ENCODE measurements at regions not wholly inside any gene's neighbourhood (a gene's known extent, or its start where the extent isn't known, plus 50 kb on each side); places are given as distances from the start of the nearest gene placed in this dataset.
"Not testable (repeated sequence)": the region's sequence is repeated elsewhere in the genome, so short reads cannot be mapped to it uniquely, and the experiment has no call there.

DNA sequence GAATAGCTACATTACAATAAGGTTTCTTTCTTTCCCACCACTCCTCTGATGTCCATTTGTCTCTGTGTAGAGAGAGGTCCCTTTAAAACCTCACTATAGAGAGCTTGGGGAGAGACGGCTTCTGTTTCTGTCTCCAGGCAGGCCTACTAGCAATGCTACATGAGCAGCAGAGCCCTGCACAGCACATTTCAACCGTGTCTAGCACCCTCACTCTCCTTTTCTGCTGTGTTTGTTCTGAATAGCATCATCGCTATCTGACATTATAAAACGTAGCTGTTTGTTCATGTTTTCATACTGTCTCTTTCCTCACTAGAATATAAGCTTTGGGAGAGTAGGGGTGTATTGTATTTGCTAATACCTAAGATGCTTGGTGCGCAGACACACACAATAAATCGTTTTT is 487.8 kb upstream of the DPP6 start:
- FAIRE-seq, result no peak

DNA sequence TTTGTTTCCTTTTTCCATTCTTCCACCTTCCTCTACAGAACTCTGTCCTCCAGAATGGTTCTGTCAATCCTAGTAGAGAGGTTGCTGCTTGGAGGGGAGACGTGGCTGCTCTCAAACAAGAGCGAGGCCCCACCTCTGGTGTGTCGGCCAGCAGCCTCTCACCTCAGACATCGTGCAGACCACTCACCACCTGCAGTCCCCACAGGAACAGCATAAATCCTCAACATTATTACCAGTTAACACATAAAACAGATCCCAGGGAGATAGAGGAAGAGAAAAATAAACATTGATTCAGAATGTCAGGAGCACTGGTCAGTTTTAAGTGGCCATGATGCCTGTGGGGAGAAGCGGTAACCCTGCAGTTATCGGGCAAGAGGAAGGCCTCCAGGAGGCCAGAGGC is 485.9 kb upstream of the DPP6 start:
- FAIRE-seq, result no peak

DNA sequence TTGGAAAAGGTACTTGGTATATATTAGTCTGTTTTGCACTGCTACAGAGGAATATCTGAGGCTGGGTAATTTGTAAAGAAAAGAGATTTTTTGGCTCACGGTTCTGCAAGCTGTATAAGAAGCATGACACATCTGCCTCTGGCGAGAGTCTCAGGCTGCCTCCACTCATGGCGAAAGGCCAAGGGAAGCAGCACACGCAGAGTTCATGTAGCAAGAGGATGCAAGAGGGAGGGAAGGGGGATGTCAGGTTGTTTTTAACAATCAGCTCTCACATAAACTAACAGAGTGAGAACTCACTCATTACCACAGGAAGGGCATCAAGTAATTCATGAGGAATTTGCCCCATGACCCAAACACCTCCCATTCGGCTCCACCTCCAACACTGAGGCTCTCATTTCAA is 484.8 kb upstream of the DPP6 start:
- FAIRE-seq, result no peak

DNA sequence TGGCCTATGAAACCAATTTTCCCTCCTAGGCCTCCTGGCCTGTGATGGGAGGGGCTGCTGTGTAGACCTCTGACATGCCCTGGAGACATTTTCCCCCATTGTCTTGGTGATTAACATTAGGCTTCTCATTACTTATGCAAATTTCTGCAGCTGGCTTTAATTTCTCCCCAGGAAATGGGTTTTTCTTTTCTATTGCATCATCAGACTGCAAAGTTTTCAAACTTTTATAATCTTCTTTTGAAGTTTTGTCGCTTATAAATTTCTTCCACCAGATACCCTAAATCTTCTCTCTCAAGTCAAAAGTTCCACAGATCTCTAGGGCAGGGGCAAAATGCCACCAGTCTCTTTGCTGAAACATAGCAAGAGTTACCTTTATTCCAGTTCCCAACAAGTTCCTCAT is 482.7 kb upstream of the DPP6 start:
- FAIRE-seq, result not testable (repeated sequence)

DNA sequence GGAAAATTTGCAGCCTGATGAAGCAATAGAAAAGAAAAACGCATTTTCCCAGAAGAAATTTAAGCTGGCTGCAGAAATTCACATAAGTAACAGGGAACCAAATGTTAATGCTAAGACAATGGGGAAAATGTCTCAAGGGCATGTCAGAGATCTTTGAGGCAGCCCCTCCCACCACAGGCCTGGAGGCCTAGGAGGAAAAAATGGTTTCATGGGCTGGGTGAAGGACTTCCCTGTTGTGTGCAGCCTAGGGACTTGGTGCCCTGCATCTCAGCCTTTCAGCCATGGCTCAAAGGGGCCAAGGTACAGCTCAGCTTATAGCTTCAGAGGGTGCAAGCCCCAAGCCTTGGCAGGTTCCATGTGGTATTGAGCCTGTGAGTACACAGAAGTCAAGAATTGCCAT is 476.1 kb upstream of the DPP6 start:
- no peak for FAIRE-seq

DNA sequence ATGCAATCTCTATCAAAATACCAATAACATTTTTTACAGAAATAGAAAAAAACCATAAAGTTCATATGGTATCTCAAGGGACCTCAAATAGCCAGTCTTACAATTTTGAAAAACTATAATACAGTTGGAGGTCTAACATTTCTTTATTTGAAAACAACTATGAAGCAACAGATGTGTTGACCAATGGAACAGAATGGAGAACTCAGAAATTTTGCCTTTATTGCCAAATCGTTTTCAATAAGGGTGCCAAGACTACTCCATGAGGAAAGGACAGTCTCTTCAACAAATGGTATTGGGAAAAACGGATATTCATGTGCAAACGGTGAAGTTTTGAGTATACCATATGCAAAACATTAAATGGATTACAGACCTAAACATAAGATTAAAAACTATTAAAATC is 470.8 kb upstream of the DPP6 start:
- FAIRE-seq, result no peak

DNA sequence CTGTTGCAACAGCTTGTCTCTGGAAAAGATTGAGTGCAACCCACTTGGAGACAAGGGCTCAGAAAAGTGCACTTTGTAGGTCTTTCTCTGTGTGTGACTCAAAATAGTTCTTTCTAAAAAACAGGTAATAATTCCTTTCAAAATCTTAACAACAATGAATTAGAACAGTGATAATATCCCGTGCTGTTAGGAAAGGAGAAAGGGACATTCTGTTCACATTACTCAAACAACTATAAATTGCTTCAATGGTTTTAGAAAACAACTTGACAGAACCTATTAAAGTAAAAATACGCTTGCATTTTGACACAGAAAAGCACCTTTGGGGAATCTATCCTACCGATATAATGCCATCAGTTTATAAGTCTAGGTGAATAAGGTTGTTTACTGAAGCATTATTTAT is 468.1 kb upstream of the DPP6 start:
- FAIRE-seq, result no peak

DNA sequence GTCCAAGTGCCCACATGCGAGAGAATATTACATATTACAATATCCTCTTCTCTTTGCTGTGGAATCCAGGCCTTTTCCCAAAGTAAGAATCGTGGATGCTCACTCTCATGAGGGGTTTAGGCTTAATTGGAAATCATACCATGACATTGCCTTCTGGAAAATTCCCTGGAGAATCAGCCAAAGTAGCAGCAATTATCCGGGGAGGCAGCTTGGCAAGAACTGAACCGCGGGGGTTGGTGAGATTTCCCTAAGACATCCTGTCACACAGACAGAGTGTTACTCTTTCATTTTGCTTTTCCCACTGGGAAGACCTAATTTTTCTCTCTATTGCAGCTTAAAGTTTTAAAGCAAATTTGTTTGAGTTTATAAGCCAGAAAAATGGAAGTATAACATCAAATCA is 463.6 kb upstream of the DPP6 start:
- no peak for FAIRE-seq

DNA sequence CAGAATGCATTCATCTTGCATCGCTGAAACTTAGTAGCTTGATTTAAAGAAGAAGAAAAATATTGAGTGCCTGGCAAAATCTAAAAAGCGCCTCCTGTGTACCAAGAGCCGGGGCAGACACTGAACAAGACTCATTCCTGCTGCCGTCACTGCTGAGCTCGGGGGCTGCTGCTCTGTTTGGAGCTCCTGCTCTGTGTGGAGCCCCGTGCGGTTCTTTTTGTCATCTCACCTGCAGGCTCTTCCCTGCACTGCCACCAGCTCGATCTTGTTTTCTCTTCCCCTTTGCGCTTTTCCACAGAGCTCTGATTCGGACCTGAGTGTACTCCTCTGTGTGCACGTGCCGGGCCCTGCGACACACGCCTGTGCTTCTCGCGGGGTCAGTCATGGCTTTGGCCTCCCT is 462.1 kb upstream of the DPP6 start:
- no peak for FAIRE-seq

DNA sequence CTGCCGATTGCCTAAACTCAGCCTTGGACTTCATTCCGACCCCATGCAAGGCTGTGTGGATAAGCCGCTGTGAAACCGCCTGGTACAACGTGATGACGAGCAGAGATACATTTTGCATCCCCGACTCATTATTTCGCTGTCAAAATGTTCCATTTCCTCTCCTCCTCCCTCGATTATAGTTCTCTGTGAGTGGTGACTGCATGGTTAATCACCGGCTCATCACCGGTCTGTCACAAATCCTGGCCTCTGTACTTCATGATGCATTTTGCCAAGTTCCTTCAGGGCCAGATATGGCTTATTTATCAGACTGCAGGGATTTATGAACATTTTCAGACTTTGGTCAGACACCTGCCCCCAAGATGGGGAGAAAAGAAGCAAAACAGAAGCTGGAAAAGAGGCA is 461.6 kb upstream of the DPP6 start:
- FAIRE-seq, result no peak

DNA sequence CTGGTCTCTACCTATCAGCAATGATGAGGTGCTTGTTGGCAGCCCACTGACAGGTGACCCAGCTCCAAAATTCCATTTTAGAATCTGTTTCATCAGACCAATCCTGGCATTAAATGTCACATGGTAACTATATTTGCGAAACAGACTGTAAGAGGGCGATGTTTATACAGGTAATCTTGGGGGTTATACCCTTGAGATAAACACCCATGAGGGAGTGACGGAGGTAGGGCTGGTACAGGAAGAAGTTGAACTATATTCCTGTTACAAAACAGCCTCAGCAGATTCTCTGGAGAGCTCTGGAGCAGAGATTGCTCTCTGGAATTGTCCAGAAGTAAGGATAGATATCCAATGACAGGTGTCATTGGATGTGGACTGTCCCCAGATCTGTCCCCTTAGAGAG is 444.8 kb upstream of the DPP6 start:
- no peak for FAIRE-seq

DNA sequence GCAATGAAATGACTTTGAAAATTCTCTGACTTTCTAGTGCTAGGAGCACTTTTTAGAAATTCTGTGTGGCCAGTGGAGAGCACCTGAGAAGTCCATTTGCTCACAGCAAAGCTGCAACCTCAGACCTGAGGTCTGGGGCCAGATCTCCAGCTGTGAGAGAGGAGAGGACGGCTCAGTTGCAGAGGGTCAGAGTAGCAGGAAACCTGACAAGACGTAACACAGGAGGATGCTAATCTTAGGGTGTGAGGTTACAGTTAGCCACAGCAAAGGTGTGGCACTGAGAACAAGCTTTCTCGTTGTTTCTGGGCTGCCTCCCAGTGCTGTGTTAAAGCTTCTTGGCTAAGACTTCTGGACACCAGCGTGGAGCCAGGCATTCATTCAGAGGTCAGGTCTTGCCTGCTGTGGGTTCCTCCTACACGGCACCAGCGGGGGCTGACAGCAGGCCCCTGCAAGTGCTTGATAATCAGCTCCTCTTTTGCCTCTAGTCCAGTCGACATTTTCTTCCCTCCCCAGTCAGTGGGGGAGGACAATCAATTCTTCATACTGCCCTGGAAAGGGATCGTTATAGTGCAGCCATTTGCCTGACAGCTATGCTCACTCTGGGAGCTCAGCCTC is 435.4 kb upstream of the DPP6 start:
- FAIRE-seq, result no peak

DNA sequence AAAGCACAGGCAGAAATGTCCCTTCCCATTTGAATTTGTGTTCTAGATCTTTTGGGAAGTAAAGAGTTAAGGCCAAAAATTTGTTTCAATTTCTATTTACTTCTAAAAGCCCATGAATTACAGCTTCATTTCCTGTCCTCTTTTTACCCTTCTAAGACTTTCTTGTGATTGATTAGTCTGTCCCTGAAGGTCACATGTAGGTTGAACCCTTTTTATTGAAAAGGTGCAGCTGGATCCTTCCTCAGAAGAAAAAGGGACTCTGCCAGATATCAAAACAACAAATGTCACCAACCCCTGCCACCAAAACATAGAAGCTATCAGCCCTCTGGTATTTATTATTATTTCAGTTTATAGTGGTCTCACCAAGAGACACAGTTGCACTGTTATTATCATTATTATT is 424.9 kb upstream of the DPP6 start:
- no peak for FAIRE-seq

DNA sequence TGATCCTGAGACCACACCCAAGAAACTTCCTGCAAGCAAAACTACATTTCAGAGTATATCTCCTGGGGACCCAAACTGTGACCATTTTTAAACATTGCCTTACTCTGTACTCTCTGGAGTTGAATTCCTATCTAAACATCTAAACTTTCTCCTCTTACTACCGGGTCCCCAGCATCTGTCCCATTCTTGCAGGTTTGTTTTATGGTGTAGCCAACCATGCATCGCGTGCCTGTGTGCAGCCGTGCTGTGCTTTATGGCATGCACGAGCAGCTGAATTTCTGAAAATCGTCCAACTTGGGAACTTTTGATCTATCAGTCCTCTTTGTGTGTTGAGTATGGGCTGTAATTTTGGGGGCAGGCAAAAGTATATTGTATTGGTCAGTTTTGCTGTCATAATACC is 423.8 kb upstream of the DPP6 start:
- no peak for FAIRE-seq

DNA sequence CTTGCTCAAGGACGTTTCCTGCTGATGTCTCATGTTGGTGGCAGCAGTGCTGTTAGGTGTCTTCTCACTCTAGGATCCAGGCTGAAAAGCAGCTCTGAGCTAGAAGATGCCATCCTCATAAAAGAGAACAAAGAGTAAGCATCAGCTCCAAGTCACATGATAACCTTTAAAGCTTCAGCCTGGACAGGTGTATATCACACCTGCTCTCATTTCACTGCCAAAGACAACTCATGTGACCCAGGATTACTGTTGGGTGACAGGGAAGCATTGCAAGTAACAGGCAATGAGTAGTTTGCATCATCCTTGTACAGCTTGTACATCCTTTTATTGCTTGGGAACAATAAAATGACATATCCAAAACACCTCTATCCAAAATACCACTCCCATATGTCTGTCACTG is 423.4 kb upstream of the DPP6 start:
- FAIRE-seq, result no peak

DNA sequence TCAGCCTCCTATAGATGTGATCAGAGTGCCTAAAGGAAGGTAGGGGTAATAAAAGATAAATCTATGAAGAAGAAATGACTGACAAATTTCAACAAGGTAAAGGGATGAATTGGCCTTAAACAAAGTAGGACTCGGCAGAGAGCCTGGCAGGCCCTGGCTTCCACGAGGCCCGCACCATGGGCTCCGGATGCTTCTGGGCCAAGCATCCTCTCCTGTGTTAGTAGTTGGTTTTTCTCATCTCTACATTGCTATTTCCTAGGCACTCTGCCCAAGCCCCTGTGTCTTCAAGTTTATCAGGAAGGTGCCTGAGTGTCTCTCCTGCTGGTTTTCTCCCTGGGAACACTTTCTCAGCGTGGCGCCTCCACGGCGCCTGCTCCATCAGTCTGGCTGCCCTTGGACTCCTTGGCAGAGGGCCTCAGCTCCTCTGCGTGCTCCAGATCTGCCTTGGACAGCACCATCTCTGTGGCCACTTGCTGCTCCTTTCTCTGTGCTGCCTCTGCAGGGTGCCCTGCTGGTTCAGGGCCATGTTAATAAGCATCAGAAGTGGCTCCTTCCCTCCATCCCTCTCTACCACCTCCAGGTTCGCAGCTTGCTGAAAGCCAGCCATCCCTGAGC is 413.3 kb upstream of the DPP6 start:
- no peak for FAIRE-seq

DNA sequence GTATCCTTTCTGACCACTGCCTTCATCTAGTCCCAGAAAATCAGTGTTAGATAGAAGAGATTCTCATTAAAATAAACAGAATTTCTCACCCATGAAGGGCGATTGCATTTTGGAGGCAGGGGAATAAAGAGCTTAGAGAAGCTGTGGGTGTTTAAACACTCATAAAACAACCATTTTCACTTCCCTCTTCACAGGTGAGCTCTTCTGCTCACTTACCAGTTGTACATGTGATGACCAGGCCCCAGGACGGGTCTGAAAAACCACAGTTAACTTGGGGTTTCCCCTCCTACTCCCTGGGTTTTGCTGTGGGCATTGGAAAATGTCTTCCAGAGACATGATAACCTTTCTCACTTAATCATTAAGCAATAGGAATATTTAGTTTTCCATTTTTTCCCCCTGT is 411.6 kb upstream of the DPP6 start:
- no peak for FAIRE-seq

DNA sequence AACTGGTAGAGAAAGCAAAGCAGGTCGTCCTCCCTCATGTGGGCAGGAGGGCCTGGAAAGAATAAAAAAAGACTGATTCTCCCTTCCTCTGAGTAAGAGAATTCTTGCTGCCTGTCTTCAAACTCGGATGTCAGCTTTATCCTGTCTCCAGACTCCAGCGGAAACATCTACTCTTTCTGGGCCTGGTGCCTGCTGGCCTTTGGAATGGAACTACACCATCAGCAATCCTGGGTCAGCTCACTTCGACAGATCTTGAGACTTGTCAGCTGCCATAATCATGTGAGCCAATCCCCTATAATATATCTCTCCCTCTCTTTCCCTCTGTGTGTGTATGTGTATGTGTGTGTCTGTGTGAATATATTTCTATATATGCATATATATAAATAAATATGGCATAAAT is 411.0 kb upstream of the DPP6 start:
- no peak for FAIRE-seq

DNA sequence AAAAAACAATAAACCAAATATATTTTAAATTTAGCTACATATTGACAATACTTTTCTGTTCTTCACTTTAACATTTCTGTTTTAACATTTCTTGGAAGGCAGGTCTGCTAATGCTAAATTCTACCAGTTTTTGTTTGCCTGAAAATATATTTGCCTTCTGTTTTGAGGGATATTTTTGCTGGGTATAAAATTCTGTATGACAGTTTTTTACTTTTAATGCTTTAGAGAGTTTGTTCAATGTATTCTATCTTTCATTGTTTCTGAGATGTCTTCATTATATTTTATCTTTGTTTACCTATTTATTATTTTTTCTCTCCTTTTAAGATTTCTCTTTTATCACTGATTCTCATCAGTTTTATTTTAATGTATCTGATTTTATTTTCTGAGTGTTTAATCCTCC is 409.2 kb upstream of the DPP6 start:
- FAIRE-seq, result peak; percentile 16

DNA sequence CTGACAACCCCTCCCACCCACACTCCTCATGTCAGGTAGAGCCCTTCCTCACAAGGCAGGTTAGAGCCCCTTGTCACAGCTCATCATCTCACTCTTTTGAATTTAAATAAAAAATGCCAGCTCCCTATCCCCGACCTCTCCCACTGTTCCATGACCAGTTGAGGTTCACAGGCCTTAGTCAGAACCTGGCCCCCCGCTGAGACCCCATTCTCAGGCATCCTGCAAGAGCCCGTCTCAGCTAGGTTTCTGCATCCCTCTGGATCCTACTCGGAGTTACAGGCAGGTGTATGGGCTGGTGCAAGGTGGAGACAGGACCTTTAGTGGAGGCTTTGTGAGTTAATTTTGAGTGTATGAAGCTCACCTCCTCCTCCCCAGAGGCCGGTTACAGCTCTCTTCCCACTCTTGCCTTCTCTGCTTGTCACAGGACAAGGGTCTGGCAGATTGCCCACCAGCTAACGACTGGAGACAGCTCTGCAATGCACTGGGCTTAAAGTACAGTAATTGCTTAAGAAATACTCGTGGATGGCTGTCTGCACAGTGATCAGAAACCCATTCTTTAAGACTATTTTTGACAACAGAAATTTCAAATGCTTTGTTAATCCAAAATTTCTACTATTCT is 394.9 kb upstream of the DPP6 start:
- no peak for FAIRE-seq

DNA sequence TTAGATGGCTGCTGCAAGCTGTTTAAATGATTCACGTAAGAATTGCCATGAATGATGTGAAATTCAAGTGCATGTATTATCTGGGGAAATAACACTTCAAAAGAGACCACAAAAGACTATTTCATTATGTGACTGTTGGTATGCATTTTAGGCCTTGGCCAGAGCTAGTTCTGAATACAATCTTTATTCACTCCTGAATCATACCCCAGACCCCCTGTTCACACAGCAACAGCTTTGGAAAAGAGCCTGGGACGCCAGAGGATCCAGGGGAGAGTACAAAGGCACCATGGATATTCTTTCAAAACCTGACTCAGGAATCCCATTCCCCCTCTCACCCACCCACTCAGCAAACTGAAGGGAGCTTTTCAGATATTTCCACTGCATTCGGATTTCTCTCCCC is 377.1 kb upstream of the DPP6 start:
- no peak for FAIRE-seq

DNA sequence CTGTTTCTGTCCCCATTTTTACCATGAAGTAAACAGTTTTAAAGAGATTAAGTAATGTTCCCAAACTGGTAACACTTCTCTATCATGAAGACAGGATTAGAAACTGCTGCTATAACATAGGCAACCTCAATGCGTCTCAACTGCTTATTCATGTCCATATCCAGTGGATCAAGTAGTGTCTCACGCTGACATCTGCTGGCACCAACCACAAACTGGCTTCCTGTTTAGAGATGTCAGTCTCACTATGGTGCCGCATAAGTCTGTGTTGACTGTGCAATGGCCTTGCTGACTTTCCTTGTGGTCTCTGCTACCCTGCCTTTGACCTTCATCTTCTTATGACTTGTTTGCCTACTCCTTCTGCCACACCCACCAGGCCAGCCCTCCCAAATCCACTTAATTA is 369.6 kb upstream of the DPP6 start:
- FAIRE-seq, result no peak

DNA sequence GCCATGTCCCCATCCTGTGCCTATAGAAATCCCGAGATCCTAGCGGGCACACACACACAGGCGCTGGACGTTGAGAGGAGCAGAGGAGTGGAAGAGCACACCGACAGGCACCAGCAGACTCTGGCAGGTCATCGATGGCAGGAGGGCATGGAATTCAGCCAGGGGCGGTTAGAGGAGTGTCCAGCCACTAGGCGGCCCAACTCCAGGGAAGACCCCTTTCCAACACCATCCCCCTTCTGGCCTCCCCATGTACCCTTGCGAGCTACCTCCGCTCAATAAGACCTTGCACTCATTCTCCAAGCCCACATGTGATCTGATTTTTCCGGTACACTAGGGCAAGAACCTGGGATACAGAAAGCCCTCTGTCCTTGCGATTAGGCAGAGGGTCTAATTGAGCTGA is 356.0 kb upstream of the DPP6 start:
- no peak for FAIRE-seq

DNA sequence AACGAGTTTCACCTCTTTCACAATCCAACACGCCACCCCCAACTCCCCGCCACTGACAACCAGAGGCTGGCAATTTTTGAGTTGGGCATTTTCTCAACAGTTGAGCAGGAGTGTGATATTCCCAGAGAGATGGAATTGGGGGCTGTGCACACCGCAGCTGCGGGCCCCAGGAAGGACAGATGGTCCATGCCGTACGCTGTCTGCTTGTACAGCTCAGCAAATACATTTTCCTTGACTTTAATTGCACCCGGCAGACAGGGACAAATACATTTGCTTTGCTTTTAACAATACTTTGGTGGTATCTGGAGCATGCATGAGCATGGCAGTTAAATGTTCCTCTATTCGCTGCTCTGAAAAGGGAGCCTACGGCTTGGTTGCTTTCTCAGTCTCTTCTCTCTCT is 354.2 kb upstream of the DPP6 start:
- FAIRE-seq, result no peak

DNA sequence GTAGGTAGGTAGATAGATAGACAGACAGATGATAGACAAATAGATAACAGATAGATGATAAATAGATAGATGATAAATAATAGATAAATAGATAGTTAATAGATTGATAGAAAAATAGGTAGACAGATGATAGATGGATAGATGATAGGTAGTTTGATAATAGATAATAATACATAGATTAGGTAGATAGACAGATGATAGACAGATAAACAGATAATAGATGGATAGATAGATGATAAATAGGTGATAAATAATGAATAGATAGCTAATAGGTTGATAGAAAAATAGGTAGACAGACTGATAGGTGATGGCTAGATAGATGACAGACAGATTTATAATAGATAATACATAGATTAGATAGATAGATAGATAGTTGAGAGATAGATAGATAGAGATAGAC is 350.5 kb upstream of the DPP6 start:
- no peak for FAIRE-seq

All from A204.1 (cell line).